Adrenal gland (tissue), 5 donors: ENCODE measurements at regions not wholly inside any gene's neighbourhood (a gene's known extent, or its start where the extent isn't known, plus 50 kb on each side); places are given as distances from the start of the nearest gene placed in this dataset.

Experiments
- CTCF ChIP-seq, 6 experiments: fragments of 450-650 bp in 4 of 6; fragments of 200-600 bp in 2 of 6; sonication (generic) in 1 of 6; IDR thresholded peaks; 1 replicate in 5 of 6; 2 replicates in 1 of 6; pipeline versions ENCODE4 v1.5.1 to v1.8.0; 2016 to 2021; ENCODE audit warnings: antibody characterized with exemption in 6 of 6, mild to moderate bottlenecking in 2 of 6, moderate library complexity in 1 of 6
- POLR2A ChIP-seq, 2 donors: fragments of 450-650 bp; IDR thresholded peaks; one replicate each; pipeline ENCODE4 v1.6.1; 2017; ENCODE audit warnings: antibody characterized with exemption in 2 of 2, mild to moderate bottlenecking in 2 of 2, moderate library complexity in 1 of 2
- donor health status: DM: no; HTN: no; CAD: no.

DNA sequence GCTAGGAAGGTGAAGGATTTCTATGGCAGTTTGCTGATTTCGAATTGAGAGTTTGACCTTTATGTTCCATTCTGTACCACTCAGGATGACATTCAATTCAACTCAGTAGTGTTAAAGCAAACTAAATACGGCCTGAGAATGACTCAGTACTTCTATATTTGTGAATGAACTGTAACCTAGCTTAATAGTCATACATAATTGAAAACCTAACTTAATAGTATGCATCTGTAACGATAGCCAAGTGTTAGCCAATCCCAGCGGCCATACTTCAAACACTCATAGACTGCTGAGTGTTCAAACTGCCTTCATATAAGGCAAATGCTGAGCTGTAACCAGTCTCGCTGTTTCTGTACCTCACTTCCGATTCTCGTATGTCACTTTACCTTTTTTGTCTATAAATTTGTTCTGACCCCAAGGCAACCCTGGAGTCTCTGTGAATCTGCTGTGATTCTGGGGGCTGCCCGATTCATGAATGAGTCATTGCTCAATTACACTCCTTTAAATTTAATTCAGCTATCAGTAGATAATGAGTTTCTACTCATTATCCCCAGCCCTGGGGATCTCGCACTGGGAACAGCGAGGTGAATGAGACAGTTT is 98.5 kb upstream of the SLC24A4 start:
- TF ChIP-seq CTCF (IDR thresholded peaks at IDR 0.05) (no peak), POLR2A (IDR thresholded peaks at IDR 0.05) (no peak)
